Gastrocnemius medialis (tissue), 4 donors: ENCODE measurements at regions not wholly inside any gene's neighbourhood (a gene's known extent, or its start where the extent isn't known, plus 50 kb on each side); places are given as distances from the start of the nearest gene placed in this dataset.

Experiments
- CTCF ChIP-seq, 5 experiments: fragments of 450-650 bp in 3 of 5; fragments of 200-600 bp in 2 of 5; sonication (generic) in 2 of 5; IDR thresholded peaks in 4 of 5; conservative IDR thresholded peaks in 1 of 5; 1 replicate in 4 of 5; 2 replicates in 1 of 5; pipeline ENCODE4 v1.5.1; 2016 to 2019; ENCODE audit warnings: antibody characterized with exemption in 5 of 5, mild to moderate bottlenecking in 3 of 5, moderate library complexity in 3 of 5
- POLR2A ChIP-seq, 2 donors: fragments of 450-650 bp; IDR thresholded peaks; one replicate each; pipeline ENCODE4 v1.6.1; 2017; ENCODE audit warnings: antibody characterized with exemption in 2 of 2, mild to moderate bottlenecking in 2 of 2, moderate library complexity in 2 of 2

- no peak for TF ChIP-seq POLR2A (IDR thresholded peaks at IDR 0.05)
- no peak for TF ChIP-seq CTCF (IDR thresholded peaks at IDR 0.05 in 4 of 5, conservative IDR thresholded peaks at IDR 0.05 in 1 of 5)
Observed at GRCh38 chr11:10388574-10388973, 66.5 kb upstream of the AMPD3 start.
